GM18508 (cell line): ENCODE measurements at regions not wholly inside any gene's neighbourhood (a gene's known extent, or its start where the extent isn't known, plus 50 kb on each side); places are given as distances from the start of the nearest gene placed in this dataset.
"Not testable (repeated sequence)": the region's sequence is repeated elsewhere in the genome, so short reads cannot be mapped to it uniquely, and the experiment has no call there.

Experiments used
- ATAC-seq: cut with Tn5 transposase; IDR thresholded peaks from one replicate; pipeline ENCODE4 v1.9.1; 2021; ENCODE audit warnings: moderate number of reproducible peaks; ENCODE audit not compliant: insufficient read depth, unreplicated experiment

GRCh38 chr9:80522465-80522864 is 950.7 kb downstream of the TLE4 start:
- ATAC-seq = no peak

- no peak for ATAC-seq
Observed at GRCh38 chr9:80521151-80521550, 949.4 kb downstream of the TLE4 start.

GRCh38 chr9:80520231-80520630 is 948.5 kb downstream of the TLE4 start:
- no peak for ATAC-seq

- ATAC-seq = no peak
Observed at GRCh38 chr9:80518441-80518840, 946.7 kb downstream of the TLE4 start.

- ATAC-seq = no peak
Observed at GRCh38 chr9:80516679-80517078, 944.9 kb downstream of the TLE4 start.

- no peak for ATAC-seq
Observed at GRCh38 chr9:80509358-80509757, 937.6 kb downstream of the TLE4 start.

GRCh38 chr9:80507611-80508010 is 935.8 kb downstream of the TLE4 start:
- no peak for ATAC-seq

GRCh38 chr9:80504601-80505230 is 933.0 kb downstream of the TLE4 start:
- no peak for ATAC-seq

GRCh38 chr9:80503671-80504281 is 932.0 kb downstream of the TLE4 start:
- ATAC-seq = no peak

- no peak for ATAC-seq
Observed at GRCh38 chr9:80502306-80502705, 930.5 kb downstream of the TLE4 start.

GRCh38 chr9:80501635-80502034 is 929.9 kb downstream of the TLE4 start:
- ATAC-seq = no peak

- no peak for ATAC-seq
Observed at GRCh38 chr9:80500300-80500699, 928.5 kb downstream of the TLE4 start.

- no peak for ATAC-seq
Observed at GRCh38 chr9:80498001-80498555, 926.3 kb downstream of the TLE4 start.

GRCh38 chr9:80496901-80497556 is 925.3 kb downstream of the TLE4 start:
- no peak for ATAC-seq

- no peak for ATAC-seq
Observed at GRCh38 chr9:80493258-80493657, 921.5 kb downstream of the TLE4 start.

- no peak for ATAC-seq
Observed at GRCh38 chr9:80492221-80492620, 920.5 kb downstream of the TLE4 start.

- ATAC-seq = no peak
Observed at GRCh38 chr9:80491086-80491696, 919.4 kb downstream of the TLE4 start.

GRCh38 chr9:80489329-80489728 is 917.6 kb downstream of the TLE4 start:
- no peak for ATAC-seq

- no peak for ATAC-seq
Observed at GRCh38 chr9:80485420-80486250, 913.9 kb downstream of the TLE4 start.

- ATAC-seq = not testable (repeated sequence)
Observed at GRCh38 chr9:80482251-80482650, 910.5 kb downstream of the TLE4 start.
